Panc1 (cell line): ENCODE measurements at regions not wholly inside any gene's neighbourhood (a gene's known extent, or its start where the extent isn't known, plus 50 kb on each side); places are given as distances from the start of the nearest gene placed in this dataset.

Experiments used
- ATAC-seq: fragments of 200-7000 bp; cut with Tn5 transposase; 2 replicates; pipeline ENCODE4 v1.9.1; 2020; ENCODE audit warnings: mild to moderate bottlenecking, moderate library complexity
- BruUV-seq: library from RNA; stranded (reverse); fragments of 400-500 nt; replicated peaks from 2 replicates; lab custom pipeline; 2021; lab: Mats Ljungman, UMichigan
- CTCF ChIA-PET: fragments of 300-600 bp; sonication (Branson Sonifier 250); formaldehyde crosslinking; loops from one replicate; lab custom pipeline; 2022; ENCODE audit warnings: antibody characterized with exemption; lab: Charles Lee
- POLR2A ChIA-PET: fragments of 300-600 bp; sonication (Branson Sonifier 250); formaldehyde crosslinking; loops from one replicate; lab custom pipeline; 2022; ENCODE audit warnings: antibody characterized with exemption; lab: Charles Lee
- DNase-seq: peaks from one replicate; pipeline ENCODE4 v3.0.0-alpha.2; 2010; ENCODE audit warnings: low read depth, low spot score
- H3K27ac ChIP-seq: 2 replicates; pipeline ENCODE4 v1.5.1; 2011; ENCODE audit warnings: mild to moderate bottlenecking, low read length, inconsistent platforms
- H3K27me3 ChIP-seq: fragments of 200-500 bp; sonication (Bioruptor generic); 2 replicates; pipeline ENCODE4 v1.6.0; 2014; ENCODE audit warnings: low read length, inconsistent platforms; ENCODE audit not compliant: control insufficient read depth, insufficient read depth
- H3K36me3 ChIP-seq: fragments of 200-500 bp; sonication (Bioruptor generic); 2 replicates; pipeline ENCODE4 v1.5.1; 2014; ENCODE audit warnings: inconsistent platforms, mild to moderate bottlenecking, low read length, moderate library complexity; ENCODE audit not compliant: control insufficient read depth, insufficient read depth
- H3K4me1 ChIP-seq: 2 replicates; pipeline ENCODE4 v1.5.1; 2011; ENCODE audit warnings: inconsistent platforms, mild to moderate bottlenecking, low read length, moderate library complexity; ENCODE audit not compliant: control insufficient read depth, insufficient read depth
- H3K4me3 ChIP-seq, 2 experiments: 2 replicates each; pipeline ENCODE4 v1.5.1; 2011 to 2012; ENCODE audit warnings: low read depth in 2 of 2, low read length in 2 of 2, mild to moderate bottlenecking in 2 of 2, inconsistent platforms in 1 of 2, moderate library complexity in 1 of 2
- H3K9me3 ChIP-seq: fragments of 200-500 bp; sonication (Bioruptor generic); 2 replicates; pipeline ENCODE4 v1.5.1; 2014; ENCODE audit warnings: low read depth, mild to moderate bottlenecking, inconsistent platforms, low read length, moderate library complexity; ENCODE audit not compliant: control insufficient read depth, insufficient read depth
- POLR2AphosphoS5 ChIP-seq: IDR thresholded peaks from 2 replicates; pipeline ENCODE4 v1.6.1; 2012; ENCODE audit warnings: mild to moderate bottlenecking, low read depth, low read length, moderate library complexity
- SIN3A ChIP-seq: IDR thresholded peaks from 2 replicates; pipeline ENCODE4 v1.6.1; 2012; ENCODE audit warnings: low read depth, mild to moderate bottlenecking, low read length, moderate library complexity, borderline replicate concordance; ENCODE audit not compliant: insufficient read depth
- TCF7L2 ChIP-seq: IDR thresholded peaks from 2 replicates; pipeline ENCODE4 v1.6.1; 2011; ENCODE audit warnings: mild to moderate bottlenecking, low read depth, low read length, inconsistent platforms
- in situ Hi-C: cut with HindIII; loops from 2 replicates; pipeline ENCODE4 v1.10.0; 2016; ENCODE audit warnings: low sequenced_read_pairs, low pct_unique_long_range_greater_than_20kb
- intact Hi-C: fragments of 100-400 bp; cut with micrococcal nuclease; formaldehyde crosslinking; loops from one replicate; pipeline ENCODE4 v1.10.0; 2022; ENCODE audit not compliant: unreplicated experiment
- TF ChIP-seq, protein P1 (sequence below): fragments of 450-650 bp; IDR thresholded peaks from 2 replicates; pipeline ENCODE4 v1.5.1; 2017; ENCODE audit warnings: mild to moderate bottlenecking
- TF ChIP-seq, protein P2 (sequence below), 2 experiments: IDR thresholded peaks; 2 replicates each; pipeline ENCODE4 v1.6.1; 2011 to 2012; ENCODE audit warnings: low read depth in 2 of 2, control low read depth in 1 of 2, low read length in 1 of 2, mild to moderate bottlenecking in 1 of 2, moderate library complexity in 1 of 2; ENCODE audit not compliant: insufficient read depth in 1 of 2

DNA sequence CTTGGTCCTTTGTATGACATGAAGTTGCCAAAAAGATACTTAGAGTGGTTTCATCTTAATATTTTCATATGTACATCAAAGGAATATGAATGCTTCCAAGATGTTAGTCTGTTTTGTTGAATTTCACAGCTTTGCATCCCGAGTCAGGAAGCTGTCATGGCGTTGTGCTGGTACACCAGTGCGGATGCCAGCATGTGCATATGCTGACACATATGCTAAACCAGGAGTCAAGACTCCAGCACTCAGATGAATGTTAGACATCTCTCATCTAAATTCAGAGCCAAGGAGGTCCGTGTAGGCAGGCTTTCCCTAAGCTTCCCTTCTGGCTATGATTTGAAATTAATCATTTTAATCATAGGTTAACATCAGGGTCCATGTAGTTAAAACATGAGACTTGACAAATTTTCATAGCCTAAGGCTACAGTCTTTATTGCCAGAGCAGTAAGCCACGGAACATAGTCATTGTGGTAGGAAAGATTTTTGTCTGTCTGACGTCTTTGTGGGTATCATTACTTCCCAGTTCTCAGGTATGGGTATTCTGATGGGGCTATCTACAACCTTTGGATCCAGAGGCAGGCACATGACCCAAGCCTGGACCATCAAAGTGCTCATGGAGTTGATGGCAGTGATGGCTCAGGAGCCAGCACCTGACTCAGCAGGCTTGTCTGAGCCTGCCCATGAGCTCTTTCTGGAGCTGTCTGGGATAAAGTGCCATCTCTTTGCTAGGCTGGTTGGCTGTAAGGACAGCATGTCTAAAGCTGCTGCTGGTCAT is 246.1 kb downstream of the KCNRG start:
- ATAC-seq (no peak), DNase-seq (no peak)
- no peaks in the 10 kb centered on the region for H3K36me3 ChIP-seq
- intact Hi-C loops (no loop called here), in situ Hi-C loops (no loop called here)
- TF ChIP-seq, protein P1, sequence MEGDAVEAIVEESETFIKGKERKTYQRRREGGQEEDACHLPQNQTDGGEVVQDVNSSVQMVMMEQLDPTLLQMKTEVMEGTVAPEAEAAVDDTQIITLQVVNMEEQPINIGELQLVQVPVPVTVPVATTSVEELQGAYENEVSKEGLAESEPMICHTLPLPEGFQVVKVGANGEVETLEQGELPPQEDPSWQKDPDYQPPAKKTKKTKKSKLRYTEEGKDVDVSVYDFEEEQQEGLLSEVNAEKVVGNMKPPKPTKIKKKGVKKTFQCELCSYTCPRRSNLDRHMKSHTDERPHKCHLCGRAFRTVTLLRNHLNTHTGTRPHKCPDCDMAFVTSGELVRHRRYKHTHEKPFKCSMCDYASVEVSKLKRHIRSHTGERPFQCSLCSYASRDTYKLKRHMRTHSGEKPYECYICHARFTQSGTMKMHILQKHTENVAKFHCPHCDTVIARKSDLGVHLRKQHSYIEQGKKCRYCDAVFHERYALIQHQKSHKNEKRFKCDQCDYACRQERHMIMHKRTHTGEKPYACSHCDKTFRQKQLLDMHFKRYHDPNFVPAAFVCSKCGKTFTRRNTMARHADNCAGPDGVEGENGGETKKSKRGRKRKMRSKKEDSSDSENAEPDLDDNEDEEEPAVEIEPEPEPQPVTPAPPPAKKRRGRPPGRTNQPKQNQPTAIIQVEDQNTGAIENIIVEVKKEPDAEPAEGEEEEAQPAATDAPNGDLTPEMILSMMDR = no peak
- TF ChIP-seq, protein P2, sequence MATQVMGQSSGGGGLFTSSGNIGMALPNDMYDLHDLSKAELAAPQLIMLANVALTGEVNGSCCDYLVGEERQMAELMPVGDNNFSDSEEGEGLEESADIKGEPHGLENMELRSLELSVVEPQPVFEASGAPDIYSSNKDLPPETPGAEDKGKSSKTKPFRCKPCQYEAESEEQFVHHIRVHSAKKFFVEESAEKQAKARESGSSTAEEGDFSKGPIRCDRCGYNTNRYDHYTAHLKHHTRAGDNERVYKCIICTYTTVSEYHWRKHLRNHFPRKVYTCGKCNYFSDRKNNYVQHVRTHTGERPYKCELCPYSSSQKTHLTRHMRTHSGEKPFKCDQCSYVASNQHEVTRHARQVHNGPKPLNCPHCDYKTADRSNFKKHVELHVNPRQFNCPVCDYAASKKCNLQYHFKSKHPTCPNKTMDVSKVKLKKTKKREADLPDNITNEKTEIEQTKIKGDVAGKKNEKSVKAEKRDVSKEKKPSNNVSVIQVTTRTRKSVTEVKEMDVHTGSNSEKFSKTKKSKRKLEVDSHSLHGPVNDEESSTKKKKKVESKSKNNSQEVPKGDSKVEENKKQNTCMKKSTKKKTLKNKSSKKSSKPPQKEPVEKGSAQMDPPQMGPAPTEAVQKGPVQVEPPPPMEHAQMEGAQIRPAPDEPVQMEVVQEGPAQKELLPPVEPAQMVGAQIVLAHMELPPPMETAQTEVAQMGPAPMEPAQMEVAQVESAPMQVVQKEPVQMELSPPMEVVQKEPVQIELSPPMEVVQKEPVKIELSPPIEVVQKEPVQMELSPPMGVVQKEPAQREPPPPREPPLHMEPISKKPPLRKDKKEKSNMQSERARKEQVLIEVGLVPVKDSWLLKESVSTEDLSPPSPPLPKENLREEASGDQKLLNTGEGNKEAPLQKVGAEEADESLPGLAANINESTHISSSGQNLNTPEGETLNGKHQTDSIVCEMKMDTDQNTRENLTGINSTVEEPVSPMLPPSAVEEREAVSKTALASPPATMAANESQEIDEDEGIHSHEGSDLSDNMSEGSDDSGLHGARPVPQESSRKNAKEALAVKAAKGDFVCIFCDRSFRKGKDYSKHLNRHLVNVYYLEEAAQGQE (IDR thresholded peaks at IDR 0.05; ENCODE audit: insufficient read depth in 1 of 2, low read depth in 2 of 2, low read length in 1 of 2) = no peak
- TF ChIP-seq SIN3A (no peak), TCF7L2 (no peak), POLR2AphosphoS5 (no peak)
- H3K4me1 ChIP-seq = no peaks in the 10 kb centered on the region
- BruUV-seq = no TSS peak
- H3K9me3 ChIP-seq = no peaks in the 10 kb centered on the region
- no peak overlapping the region for H3K4me3 ChIP-seq
- CTCF ChIA-PET = no interaction called here
- peak overlapping the region; percentile 51; the same call in 1 of the 2 replicates for H3K27ac ChIP-seq
- H3K27me3 ChIP-seq = no peaks in the 10 kb centered on the region
- POLR2A ChIA-PET = no interaction called here

DNA sequence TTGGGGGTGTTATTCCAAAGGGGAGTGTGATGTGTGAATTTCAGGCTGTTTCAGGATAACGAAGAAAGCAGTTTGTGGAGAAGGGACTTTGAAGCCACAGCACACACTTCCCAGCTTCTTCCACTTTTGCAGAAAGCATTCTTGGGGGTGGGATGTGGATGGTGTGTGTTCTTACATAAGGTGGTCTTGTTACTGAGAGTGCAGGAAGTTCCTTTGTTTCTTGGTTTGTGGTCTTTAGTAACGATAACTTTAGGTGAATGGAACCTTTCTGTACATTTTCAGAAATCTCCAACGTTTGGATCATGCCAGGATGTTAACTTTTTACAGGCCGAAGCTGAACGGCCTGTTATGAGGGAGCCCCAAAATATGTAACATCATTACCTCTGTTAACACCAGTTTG is 251.8 kb downstream of the KCNRG start:
- TF ChIP-seq, protein P2 (IDR thresholded peaks at IDR 0.05; ENCODE audit: insufficient read depth in 1 of 2, low read depth in 2 of 2, low read length in 1 of 2) = no peak
- TF ChIP-seq SIN3A (no peak), TCF7L2 (no peak), POLR2AphosphoS5 (no peak)
- TF ChIP-seq, protein P1 = no peak
- no peak for DNase-seq
- Histone ChIP-seq H3K27me3 (no peaks in the 10 kb centered on the region), H3K36me3 (no peaks in the 10 kb centered on the region), H3K4me1 (no peaks in the 10 kb centered on the region; the same call in 1 of the 2 replicates), H3K4me3 (no peak overlapping the region), H3K9me3 (no peaks in the 10 kb centered on the region), H3K27ac (peak overlapping the region; percentile 51; the same call in 1 of the 2 replicates)
- CTCF ChIA-PET = no interaction called here
- POLR2A ChIA-PET = interaction anchor here (1.0 kb wide), 1 partner anchor 95 kb away, joined by 3 read pairs; no protein-coding TSS in a partner anchor
- in situ Hi-C loops (no loop called here), intact Hi-C loops (no loop called here)
- ATAC-seq = no peak
- BruUV-seq = no TSS peak
